AG04449 (cell line): ENCODE measurements at regions not wholly inside any gene's neighbourhood (a gene's known extent, or its start where the extent isn't known, plus 50 kb on each side); places are given as distances from the start of the nearest gene placed in this dataset.

Experiments used
- CTCF ChIA-PET: fragments of 350-600 bp; formaldehyde crosslinking; extraction: SDS; loops from one replicate; lab custom pipeline; 2021; ENCODE audit warnings: antibody characterized with exemption; lab: Yijun Ruan, JAX
- POLR2A ChIA-PET: fragments of 400-600, 350-600 bp; formaldehyde crosslinking; extraction: SDS; loops from one replicate; lab custom pipeline; 2020; ENCODE audit warnings: antibody characterized with exemption, inconsistent platforms; lab: Yijun Ruan, JAX
- DNase-seq: peaks from one replicate; pipeline ENCODE4 v3.0.0-alpha.2; 2010; ENCODE audit warnings: low read depth, low spot score
- H3K4me3 ChIP-seq: 2 replicates; pipeline ENCODE4 v1.5.1; 2011; ENCODE audit warnings: low read depth, mild to moderate bottlenecking, control low read depth, low read length
- CTCF ChIP-seq: IDR thresholded peaks from one replicate; pipeline ENCODE4 v1.5.1; 2011; ENCODE audit warnings: mild to moderate bottlenecking, moderate library complexity, low read length, control low read depth, inconsistent platforms; ENCODE audit not compliant: insufficient read depth; ENCODE audit errors: missing control alignments

GRCh38 chr1:239293350-239294110, 92.8 kb upstream of the CHRM3 start:
- CTCF ChIA-PET, result no interaction called here
- H3K4me3 ChIP-seq, result no peak overlapping the region
- DNase-seq, result no peak
- POLR2A ChIA-PET, result no interaction called here
- TF ChIP-seq CTCF, result no peak

DNA sequence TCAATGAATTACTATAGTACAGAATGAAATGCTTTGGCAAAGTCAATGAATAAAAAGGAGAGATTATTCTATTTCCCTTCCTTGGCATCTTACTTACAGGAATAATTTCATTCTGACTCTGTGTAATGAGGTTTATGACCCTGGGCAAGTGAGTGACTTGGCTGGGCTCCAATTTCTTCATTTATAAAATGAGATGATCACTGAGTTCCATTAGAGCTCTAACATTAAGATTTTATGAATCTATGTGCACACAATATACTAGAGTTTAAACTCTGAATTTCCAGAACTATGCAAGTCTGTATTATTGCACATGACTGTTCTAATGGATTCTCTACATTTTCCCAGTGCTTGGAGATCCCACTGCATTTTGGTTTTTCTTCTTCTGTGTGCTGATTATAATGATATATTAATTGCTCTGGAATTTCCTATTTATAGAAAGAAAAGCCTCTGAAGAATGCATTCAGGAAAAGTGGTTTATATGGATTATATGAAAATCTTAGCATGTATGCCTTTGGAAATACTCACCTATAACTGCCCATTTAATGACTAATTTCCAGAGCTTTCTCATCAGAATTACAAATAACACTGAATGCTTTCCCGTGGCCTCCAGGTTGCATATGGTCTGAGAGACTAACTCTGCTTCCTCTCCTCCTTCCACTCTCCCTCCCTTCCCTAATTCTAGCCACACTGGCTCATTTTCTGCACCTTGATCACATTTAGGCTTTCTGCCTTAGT, 97.4 kb upstream of the CHRM3 start:
- TF ChIP-seq CTCF, result no peak
- no peak overlapping the region for H3K4me3 ChIP-seq
- CTCF ChIA-PET, result no interaction called here
- no peak for DNase-seq
- POLR2A ChIA-PET, result no interaction called here

DNA sequence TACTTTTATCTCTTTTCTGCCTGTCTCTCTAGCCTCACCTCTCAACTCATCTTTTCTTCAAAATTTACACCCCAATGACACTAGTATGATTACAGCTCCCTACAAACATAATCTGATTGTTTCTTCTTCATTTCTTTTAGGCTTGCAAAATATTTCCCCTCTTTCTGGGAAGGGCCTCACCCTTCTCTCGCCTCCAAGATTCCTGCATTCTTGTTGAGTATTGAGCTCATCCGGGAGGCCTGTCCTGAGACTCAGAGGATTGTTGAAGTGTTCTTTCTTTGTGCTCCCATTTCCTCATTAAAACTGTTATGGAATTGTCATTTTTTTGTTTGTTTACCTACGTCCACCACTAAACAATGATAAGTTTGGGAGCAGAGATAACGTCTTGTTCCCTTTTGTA, 99.1 kb upstream of the CHRM3 start:
- TF ChIP-seq CTCF, result no peak
- H3K4me3 ChIP-seq, result no peak overlapping the region
- ChIA-PET POLR2A (no interaction called here), CTCF (no interaction called here)
- DNase-seq, result no peak

DNA sequence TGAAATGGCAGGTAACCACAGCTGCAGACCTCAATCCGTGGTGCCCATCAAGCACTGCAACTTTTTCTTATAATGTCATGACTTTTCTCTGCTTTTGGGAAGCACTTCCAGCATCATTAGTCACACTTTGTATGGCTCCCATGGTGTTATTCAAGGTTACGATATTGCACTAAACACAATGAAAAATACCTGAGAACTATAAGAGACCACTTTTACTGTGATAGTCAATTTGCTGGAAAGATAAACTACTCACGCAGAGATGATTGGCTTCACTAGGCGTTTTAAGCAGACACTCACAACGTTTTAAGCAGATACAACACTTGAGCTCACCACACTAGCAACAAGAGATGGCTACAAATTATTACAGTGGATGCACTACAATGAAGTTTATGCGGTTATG, 103.2 kb upstream of the CHRM3 start:
- H3K4me3 ChIP-seq, result no peak overlapping the region
- no peak for DNase-seq
- ChIA-PET POLR2A (no interaction called here), CTCF (no interaction called here)
- TF ChIP-seq CTCF, result no peak

GRCh38 chr1:239282411-239282810, 104.0 kb upstream of the CHRM3 start:
- ChIA-PET POLR2A (no interaction called here), CTCF (no interaction called here)
- TF ChIP-seq CTCF, result no peak
- H3K4me3 ChIP-seq, result no peak overlapping the region
- DNase-seq, result no peak

DNA sequence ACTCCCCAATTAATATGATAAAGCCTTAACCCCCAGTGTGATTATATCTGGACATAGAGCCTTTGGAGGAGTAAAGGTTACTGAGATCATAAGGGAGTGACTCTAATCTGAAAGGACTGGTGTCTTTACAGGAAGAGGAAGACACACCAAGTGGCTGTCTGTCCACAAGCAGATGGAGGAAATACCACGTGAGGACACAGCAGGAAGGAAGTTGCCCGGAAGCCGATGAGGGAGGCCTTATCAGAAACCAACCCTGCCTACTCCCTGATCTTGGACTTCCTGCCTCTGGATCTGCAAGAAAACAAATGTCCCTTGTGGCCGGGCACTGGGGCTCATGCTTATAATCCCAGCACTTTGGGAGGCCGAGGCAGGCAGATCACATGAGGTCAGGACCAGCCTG, 110.3 kb upstream of the CHRM3 start:
- no peak for TF ChIP-seq CTCF
- CTCF ChIA-PET, result no interaction called here
- H3K4me3 ChIP-seq, result no peak overlapping the region
- no peak for DNase-seq
- POLR2A ChIA-PET, result no interaction called here
